ENCODE measurements at regions not wholly inside any gene's neighbourhood (a gene's known extent, or its start where the extent isn't known, plus 50 kb on each side); places are given as distances from the start of the nearest gene placed in this dataset.
A peak's percentile ranks its signal among the peaks of the same experiment; 100 is the strongest.

DNA sequence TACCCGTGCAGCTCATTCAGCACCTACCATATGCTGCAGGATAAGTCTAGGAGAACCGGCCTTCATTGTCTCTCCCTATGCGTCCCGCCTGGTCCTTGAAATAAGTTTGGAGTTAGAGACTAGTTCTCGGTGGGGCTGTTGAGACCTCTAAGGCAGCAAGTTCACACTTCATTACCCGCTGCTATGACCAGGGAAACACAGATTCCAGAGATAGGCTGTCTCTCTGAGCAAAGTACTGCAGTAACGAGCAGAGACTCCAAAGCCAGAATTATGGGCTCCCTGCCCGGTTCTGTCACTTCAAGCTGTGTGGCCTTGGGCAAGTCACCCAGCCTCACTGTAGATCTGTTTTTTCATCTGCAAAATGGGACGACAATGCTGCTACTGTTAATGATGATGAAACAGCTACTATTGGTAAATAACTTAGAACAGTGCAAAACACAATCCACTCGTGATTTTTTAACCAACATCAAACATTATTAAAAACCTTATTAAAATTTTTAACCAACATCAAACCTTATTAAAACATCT is 184.1 kb downstream of the USP12 start:
- Mint-ChIP-seq H3K27me3 (peaks cover 11% of the 10 kb centered on the region), H3K9me3 (no peaks in the 10 kb centered on the region), H3K4me1 (ENCODE audit: low read depth) (no peaks in the 10 kb centered on the region), H3K27ac (no peak overlapping the region), H3K36me3 (ENCODE audit: low read depth) (no peaks in the 10 kb centered on the region), H3K4me3 (no peak overlapping the region)
- TF ChIP-seq, protein P1, sequence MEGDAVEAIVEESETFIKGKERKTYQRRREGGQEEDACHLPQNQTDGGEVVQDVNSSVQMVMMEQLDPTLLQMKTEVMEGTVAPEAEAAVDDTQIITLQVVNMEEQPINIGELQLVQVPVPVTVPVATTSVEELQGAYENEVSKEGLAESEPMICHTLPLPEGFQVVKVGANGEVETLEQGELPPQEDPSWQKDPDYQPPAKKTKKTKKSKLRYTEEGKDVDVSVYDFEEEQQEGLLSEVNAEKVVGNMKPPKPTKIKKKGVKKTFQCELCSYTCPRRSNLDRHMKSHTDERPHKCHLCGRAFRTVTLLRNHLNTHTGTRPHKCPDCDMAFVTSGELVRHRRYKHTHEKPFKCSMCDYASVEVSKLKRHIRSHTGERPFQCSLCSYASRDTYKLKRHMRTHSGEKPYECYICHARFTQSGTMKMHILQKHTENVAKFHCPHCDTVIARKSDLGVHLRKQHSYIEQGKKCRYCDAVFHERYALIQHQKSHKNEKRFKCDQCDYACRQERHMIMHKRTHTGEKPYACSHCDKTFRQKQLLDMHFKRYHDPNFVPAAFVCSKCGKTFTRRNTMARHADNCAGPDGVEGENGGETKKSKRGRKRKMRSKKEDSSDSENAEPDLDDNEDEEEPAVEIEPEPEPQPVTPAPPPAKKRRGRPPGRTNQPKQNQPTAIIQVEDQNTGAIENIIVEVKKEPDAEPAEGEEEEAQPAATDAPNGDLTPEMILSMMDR (IDR thresholded peaks at IDR 0.05): no peak
- intact Hi-C loops (cut with micrococcal nuclease): no loop called here
- no peak for DNase-seq
- ChIA-PET CTCF (interaction anchor here (1.1 to 6.1 kb wide), 6 partner anchors 9 to 372 kb away, joined by 3 to 151 read pairs (median 4); no protein-coding TSS in a partner anchor), POLR2A (no interaction called here)
- ATAC-seq: no peak

- DNase-seq (peak; percentile 86), ATAC-seq (peak; percentile 90)
- Mint-ChIP-seq H3K27ac (no peak overlapping the region), H3K4me3 (no peak overlapping the region), H3K9me3 (no peaks in the 10 kb centered on the region), H3K4me1 (ENCODE audit: low read depth) (no peaks in the 10 kb centered on the region), H3K27me3 (peaks cover 11% of the 10 kb centered on the region), H3K36me3 (ENCODE audit: low read depth) (no peaks in the 10 kb centered on the region)
- TF ChIP-seq, protein P1 (IDR thresholded peaks at IDR 0.05): peak; percentile 76
- intact Hi-C loops (cut with micrococcal nuclease): loop anchor here (1.0 kb wide), 1 partner anchor 374 kb away; no protein-coding TSS in a partner anchor
- CTCF ChIA-PET: interaction anchor here (0.6 to 6.1 kb wide), 55 partner anchors 9 to 1082 kb away, joined by 3 to 151 read pairs (median 4); partner anchors contain the start of genes RASL11A and RPL21
- POLR2A ChIA-PET: interaction anchor here (1.0 to 1.1 kb wide), 2 partner anchors 269 to 373 kb away, joined by 3 to 5 read pairs; no protein-coding TSS in a partner anchor
Measured at GRCh38 chr13:26985285-26985878, 186.2 kb downstream of the USP12 start.

DNA sequence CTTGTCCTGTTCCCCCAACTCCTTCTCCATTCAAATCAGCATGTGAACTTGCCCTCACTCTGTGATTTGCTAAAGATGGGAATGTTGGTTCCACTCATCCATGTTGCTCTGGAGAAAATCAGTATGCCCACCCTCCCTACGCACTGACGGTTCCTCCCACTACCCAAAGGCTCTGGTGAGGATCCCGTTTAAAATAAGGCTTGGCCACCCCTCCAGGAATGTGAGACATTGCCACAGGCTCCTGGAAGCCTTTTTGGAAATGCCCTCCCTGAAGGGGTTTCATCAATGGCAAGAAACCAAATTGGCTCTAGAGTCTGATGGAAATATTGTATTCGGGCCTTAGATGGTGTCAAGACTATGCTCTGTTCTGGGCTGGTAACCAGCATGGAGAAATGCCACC is 187.3 kb downstream of the USP12 start:
- Mint-ChIP-seq H3K36me3 (ENCODE audit: low read depth) (no peaks in the 10 kb centered on the region), H3K9me3 (no peaks in the 10 kb centered on the region), H3K27ac (no peak overlapping the region), H3K4me3 (no peak overlapping the region), H3K27me3 (peaks cover 11% of the 10 kb centered on the region), H3K4me1 (ENCODE audit: low read depth) (no peaks in the 10 kb centered on the region)
- ChIA-PET POLR2A (no interaction called here), CTCF (interaction anchor here (0.6 to 6.1 kb wide), 24 partner anchors 8 to 1083 kb away, joined by 3 to 151 read pairs (median 8); partner anchors contain the start of gene RASL11A)
- TF ChIP-seq, protein P1 (IDR thresholded peaks at IDR 0.05): no peak
- no peak for ATAC-seq
- DNase-seq: no peak
- intact Hi-C loops (cut with micrococcal nuclease): no loop called here

GRCh38 chr13:26983543-26984320 is 187.9 kb downstream of the USP12 start:
- H3K9me3 Mint-ChIP-seq: no peaks in the 10 kb centered on the region
- no peaks in the 10 kb centered on the region for H3K36me3 Mint-ChIP-seq (ENCODE audit: low read depth)
- H3K27me3 Mint-ChIP-seq: peaks cover 12% of the 10 kb centered on the region
- TF ChIP-seq, protein P1 (IDR thresholded peaks at IDR 0.05): no peak
- H3K27ac Mint-ChIP-seq: no peak overlapping the region
- intact Hi-C loops (cut with micrococcal nuclease): no loop called here
- no peak for ATAC-seq
- no peaks in the 10 kb centered on the region for H3K4me1 Mint-ChIP-seq (ENCODE audit: low read depth)
- no peak overlapping the region for H3K4me3 Mint-ChIP-seq
- ChIA-PET CTCF (interaction anchor here (0.8 to 2.3 kb wide), 6 partner anchors 7 to 843 kb away, joined by 3 to 15 read pairs (median 6); no protein-coding TSS in a partner anchor), POLR2A (no interaction called here)
- DNase-seq: no peak

Measured in activated CD8-positive, alpha-beta T cell treated with anti-CD3 and anti-CD28 coated beads for 36 hours (primary cell).